Brain pericyte (primary cell): ENCODE measurements at regions not wholly inside any gene's neighbourhood (a gene's known extent, or its start where the extent isn't known, plus 50 kb on each side); places are given as distances from the start of the nearest gene placed in this dataset.
"Not testable (repeated sequence)": the region's sequence is repeated elsewhere in the genome, so short reads cannot be mapped to it uniquely, and the experiment has no call there.

ENCODE experiments used
- DNase-seq: peaks from one replicate; pipeline ENCODE4 v3.0.0-alpha.2; 2012; ENCODE audit warnings: low read depth, low spot score

DNA sequence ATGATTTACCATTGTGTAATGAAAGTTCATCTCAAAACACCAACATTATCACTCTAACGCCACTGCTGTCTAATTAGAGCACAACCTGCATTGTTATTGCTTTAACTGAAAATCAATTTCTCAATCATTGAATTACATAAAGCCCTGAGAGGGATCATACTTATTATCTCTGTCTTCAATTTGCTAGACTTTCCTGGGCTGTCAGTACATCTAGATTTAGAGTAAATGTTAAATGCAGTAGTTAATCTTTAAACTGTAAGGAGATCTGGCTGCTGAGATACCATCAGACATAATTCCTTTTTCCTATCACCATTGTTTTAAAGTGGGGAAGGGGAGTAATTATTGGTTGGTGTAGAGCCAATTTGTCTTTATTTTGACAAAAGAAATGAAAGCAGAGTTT, 1995.1 kb downstream of the MRPL39 start:
- no peak for DNase-seq

DNA sequence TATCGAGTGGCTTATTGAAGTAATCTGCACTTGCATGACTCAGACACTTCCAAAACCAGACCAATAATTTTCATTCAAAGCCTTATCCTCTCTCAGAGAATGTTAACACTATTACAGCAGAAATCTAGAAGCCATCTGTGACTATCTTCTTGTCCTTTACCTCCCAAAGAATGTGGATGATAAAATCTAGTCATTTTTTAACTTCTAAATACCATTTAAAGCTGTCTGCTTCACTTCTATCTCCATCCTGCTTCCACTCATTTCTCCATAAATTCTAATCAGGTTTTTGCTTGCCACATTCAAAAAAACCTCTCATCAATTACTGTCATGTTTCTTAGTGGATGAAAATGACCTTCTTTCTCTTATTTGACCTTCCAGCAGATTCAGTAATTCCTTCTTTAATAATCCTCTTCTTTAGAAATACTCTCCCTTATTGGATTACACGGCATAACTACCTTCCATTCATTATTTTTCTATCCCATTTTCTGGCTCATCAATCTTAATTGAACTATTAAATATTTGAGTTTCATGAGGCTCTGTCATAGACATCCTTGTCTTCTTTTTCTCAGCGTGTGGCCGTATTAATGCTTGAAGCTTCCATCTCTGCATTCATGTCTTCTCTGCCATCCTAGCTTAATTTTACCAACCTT, 1999.4 kb downstream of the MRPL39 start:
- DNase-seq: no peak

DNA sequence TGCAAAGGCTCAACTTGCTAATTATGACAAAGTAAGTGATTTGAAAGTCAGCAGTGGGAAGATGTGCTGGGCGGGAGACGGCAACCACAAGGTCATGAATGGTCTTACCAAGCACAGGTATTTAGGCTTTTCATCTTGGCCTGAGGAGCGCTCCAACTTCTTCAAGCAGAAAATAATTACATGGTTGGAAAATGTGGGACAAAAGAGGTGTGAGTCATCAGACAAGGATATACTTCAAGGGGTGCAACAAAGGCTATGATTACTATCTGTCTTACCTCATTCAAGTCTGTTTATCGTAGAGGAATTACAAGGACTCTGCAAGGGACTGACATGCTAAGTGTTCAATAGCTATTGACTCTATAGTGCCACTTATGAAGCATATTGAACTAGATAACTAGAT, 2005.7 kb downstream of the MRPL39 start:
- no peak for DNase-seq

DNA sequence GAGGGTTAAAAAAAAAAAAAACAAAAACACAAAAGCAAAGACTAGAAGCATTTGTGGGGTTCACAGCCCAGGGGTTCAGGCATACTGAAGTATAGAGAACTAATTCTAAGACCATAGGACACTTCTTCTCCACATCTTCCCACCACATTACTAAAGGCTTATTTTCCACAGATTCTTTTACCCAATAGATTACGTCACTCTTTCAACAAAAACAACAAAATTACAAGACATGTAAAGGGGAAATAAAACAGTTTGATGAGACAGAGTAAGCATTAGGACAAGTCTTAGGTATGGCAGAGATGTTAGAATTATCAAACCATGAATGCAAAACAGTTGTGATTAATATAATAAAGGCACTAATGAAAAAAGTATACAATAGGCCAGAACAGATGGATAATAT, 2013.7 kb downstream of the MRPL39 start:
- no peak for DNase-seq

DNA sequence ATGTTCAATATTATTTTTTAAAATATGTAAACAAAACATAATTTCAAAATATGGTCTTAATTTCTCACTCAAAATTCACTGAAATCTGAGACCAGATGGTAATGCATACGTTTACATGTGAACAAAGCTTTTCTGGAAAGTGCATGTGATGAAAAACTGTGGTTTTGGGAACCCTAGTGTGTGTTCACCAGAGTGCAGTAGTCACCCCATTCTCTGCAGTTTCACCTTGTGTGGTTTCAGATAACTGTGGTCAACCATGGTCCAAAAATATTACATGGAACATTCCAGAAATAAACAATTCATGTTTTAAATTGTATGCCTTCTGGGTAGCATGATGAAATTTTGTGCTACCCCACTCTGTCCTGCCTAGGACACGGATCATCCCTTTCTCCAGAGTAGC, 2021.9 kb downstream of the MRPL39 start:
- no peak for DNase-seq

DNA sequence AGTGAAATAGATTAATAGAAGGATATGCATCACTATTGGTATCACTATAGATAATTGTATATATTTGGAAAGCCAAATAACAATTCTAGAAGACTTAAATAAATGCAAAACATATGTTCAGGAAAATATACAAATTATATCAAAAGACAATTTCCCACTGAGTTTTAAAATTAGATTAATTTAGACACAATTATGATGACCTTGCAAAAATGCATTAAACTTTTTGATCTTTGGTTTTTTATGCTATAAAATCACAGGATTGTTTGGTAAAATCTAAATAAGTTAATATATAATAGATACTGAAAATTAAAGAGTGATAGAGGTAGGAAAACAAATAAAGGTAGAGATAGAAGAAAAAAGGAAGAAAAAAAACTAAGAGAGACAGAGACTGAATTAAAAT, 2027.7 kb downstream of the MRPL39 start:
- no peak for DNase-seq

DNA sequence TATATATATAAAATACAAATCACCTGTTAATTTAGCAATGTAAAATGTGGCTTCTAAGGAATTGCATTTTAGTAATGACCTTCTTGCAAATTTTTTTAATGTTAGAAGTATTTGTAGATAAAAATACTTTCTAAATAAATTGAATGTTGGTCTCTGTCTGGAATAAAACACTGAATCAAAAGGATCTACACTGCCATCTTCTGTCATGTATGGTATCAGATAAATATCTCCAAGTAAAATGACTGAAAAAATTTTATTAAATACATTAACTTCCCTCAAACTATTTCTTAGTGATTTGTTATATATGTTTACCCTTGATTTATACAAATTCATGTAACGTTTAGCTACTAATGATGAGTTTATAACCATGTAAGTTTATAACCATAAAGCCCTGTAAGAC, 2029.3 kb downstream of the MRPL39 start:
- DNase-seq: no peak

DNA sequence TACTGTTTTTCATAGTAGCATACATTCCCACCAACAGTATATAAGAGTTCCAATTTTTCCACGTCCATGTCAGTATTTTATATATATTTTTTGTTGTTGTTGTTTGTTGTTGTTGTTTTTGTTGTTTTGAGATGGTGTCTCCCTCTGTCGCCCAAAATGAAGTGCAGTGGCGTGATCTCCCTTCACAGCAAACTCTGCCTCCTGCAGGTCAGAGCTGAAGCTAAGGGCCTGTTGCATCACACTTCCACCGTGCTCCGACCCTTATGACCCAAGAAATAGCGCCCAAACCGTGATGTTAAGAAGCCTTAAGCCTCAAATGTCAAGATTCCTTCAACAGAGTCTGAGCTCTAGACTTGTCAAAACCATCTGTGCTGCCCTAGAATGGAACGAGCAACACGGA, 2032.3 kb downstream of the MRPL39 start:
- DNase-seq: no peak

DNA sequence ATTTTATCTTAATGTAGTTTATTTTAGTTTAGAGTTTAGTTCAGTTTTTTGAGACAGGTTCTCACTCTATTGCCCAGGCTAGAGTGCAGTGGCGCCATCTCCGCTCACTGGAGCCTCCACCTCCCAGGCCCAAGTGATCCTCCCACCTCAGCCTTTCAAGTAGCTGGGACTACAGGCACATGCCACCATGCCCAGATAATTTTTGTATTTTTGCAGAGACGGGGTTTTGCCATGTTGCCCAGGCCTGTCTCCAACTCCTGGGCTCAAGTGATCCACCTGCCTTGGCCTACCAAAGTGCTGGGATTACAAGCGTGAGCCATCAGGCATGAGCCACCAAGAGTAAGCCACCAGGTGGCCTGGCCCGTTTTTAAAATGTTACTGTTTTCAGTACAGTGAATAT, 2058.4 kb downstream of the MRPL39 start:
- DNase-seq: not testable (repeated sequence)

DNA sequence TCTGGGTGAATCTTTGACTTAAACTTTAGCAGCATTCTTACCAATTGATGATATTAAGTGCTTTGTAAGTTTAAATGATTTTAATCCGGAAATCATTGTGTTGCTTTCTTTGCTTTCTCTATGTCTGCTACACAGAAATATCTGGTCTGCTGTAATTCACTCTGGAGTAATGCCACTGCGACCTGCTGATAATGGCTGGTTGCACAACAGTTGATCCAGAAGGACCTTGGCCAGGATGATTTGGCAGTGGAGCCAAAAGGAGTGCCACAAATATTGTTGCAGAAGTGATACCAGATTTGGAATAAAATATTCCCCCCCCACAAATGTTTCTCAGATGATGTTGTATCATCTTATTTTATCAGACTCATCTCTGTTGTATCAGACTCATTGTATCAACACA, 2063.9 kb downstream of the MRPL39 start:
- DNase-seq: no peak

DNA sequence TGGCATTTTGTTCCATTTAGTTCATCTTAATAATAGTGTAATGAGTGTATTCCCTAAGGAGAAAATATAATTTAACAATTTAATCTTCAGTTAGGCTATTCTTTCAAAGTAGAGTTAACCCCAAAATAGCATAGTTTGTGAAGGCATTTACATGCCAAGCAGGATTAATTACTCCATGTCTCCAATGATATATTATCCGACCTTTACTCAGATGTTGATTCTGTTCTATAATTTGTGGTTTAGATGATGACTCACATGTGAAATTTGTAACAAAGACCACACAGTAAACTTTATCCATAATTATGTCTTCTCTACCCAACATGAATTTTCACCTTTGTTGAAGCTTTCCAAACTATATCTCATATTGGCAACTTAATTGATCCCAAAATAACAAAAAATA, 2065.2 kb downstream of the MRPL39 start:
- no peak for DNase-seq

DNA sequence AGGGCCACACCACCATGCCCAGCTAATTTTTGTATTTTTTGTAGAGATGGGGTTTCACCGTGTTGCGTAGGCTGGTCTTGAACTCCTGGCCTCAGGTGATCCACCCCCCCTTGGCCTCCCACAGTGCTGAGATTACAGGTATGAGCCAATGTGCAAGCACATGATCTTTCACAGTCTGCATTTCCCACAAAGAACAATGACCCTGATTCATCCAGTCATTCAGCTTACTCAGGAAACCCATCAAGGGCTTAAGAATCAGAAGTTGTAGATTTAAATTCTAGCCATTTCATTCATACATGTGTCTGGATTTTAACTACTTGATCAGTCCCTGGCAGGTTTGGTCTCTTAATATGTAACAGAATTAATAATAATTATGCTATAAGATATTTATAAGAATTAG, 2065.7 kb downstream of the MRPL39 start:
- DNase-seq: no peak

DNA sequence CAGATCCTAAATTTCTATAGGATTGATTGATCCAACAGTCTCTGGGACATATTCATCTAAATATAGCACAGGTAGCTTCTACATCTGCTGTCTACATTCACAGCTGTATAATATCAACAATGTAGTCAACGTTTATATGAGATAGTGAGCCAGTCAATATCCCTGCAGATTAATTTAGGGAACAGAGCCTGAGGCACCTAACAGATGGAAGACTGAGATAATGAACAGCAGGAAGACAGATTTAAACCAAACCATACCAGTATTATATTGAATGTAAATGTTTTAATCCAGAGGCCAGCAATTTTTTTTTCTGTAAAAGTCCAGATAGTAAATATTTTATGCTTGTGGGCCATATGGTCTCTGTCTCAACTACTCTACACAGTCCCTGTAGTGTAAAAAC, 2072.4 kb downstream of the MRPL39 start:
- DNase-seq: no peak

DNA sequence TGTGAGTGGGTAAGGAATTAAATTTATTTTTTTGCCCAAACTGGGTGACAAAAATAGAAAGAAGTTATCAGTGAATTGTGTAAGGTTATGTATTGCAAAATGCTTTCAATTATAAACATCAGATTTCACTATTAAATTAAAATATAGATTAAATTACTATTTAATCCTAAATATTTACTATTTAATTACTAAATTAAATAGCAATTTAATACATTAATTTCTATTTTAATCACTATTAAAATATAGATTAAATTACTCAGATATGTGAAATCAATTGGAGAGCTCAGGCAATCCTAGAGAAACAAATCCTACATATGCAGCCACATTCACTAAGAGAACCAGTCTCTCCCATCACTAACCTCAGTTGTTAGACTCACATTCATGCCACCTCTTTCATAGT, 2075.8 kb downstream of the MRPL39 start:
- DNase-seq: no peak

DNA sequence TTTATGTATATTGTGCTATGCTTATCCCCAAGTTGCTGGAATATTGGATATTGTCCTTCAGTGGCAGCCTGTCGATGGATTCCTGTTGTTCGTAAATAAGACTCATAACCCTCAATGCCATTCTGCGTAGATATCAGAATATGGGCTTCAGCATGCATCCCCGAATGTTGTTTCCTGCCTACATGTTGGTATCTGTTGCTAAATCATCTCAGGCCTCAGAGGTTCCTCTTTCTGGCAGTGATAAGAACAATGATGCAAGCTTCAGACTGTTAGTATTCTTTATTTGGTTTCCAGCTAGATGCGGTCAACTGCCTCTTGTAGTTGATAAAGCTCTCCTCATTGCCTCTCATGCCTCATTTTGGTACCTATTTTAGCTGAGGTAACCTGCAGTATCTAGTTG, 2082.6 kb downstream of the MRPL39 start:
- no peak for DNase-seq

DNA sequence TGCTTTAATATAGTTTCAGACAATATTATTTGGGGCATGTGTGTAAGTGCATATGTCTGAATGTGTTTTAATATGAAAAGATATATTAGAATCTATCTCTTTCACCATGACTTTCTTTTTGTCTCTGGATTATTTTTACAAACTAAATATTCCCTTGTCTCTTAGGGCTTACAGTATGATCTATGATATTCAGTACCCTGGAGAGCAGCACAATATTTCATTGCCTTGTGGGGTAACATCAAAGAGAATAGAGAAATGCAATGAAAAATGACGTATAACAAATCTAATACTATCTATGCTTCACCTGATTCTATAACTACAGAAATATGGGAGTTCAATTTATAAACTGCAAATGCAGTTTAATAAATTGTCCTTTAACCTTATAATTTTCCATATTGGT, 2084.5 kb downstream of the MRPL39 start:
- no peak for DNase-seq

DNA sequence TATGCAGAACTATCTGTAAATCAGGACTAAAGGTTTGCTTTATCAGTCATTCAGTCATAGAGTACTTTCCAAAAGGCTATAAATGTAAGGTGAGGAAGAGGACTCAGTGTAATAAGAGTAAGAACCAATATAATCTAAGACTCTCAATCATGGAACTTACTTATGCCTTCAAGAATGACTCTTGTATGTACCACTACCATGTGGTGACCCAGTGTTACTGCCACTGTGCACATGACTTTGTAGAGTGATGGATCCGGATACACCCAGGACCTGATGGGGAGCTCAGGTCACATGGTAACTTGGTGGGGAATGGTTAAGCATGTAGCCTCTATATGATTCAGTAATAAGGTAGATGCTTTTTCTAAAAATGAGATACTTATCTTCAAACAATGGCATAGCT, 2099.8 kb downstream of the MRPL39 start:
- no peak for DNase-seq

DNA sequence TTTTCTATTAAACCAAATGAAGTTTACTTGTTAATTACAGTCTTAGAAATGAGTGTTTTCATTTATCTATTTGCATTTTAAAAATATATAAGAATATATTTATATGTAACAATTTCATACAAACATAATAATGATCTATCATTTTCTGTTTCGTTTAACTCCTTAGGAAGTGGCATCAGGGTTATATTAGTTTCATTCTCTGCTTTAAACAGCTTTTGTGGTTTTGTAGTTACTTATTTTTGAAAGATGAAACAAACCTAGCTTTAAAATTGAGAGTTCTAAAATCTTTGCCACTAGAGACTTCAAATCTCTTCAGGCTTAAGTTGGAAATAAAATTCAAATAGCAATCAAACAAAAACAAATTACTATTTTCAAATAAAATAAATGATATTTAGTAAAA, 2110.6 kb downstream of the MRPL39 start:
- no peak for DNase-seq

DNA sequence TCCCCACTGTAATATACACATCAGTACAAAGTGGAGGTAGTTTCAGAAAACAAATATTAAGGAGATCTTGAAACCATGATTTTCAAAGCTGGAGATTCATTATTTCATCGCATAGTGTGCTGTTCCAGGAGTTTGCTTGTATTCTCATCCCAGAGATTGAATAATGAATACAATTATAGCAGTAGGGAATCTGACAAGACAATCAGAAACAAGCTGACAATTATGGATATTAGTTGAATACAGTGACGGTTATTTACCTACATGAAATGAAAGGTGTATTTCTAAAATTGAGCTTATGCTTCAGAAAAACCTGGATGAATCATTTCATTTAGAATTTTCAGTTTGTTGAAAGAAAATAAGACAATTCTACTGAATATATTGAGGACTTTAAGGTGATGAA, 2119.0 kb downstream of the MRPL39 start:
- no peak for DNase-seq

DNA sequence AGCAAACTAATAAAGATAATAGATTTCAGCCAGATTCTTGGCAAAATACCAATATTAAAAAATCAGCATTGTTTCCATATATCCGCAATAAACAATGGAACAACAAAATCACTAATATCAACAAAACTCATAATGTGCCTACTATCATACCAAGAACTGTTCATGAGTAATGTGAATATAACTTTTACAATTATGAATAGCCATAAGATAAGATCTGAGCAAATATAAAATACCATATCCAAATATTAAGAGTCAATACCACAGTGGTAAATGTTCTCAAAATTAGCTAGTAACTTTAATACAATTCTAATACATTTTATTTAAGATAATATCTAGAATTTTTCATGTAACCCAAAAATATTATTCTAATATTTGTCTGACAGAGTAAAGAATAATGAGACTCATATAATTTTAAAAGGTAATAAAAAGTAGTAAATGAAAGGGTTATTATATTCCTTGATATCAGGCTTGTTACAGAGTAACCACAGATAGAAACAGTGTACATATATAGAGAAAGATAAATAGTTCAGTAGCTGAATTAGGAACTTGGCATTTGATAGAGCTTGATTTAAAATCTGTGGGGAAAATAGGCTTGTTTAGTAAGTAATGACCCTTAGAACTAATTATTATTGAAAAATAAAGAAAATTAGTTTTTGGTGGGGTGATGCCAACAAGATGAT, 2126.6 kb downstream of the MRPL39 start:
- DNase-seq: no peak

DNA sequence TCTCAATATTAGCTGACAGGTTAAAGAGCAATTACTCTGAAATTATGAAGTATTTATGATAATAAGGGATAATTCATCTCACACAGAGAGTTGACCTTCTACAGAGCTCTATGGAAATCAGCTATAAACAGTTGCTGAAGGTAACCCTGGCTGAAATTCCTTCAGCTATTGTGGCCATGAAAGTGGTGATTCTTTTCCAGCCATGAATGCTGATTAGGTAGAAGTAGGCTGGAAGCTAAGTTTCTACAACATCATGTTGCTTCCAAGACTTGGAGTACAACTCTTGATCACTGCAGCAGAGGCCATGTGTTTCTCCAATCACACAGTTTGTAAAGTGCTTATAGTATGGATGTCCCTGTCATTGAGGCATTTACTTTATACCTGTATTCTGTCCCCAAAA, 2128.9 kb downstream of the MRPL39 start:
- no peak for DNase-seq

DNA sequence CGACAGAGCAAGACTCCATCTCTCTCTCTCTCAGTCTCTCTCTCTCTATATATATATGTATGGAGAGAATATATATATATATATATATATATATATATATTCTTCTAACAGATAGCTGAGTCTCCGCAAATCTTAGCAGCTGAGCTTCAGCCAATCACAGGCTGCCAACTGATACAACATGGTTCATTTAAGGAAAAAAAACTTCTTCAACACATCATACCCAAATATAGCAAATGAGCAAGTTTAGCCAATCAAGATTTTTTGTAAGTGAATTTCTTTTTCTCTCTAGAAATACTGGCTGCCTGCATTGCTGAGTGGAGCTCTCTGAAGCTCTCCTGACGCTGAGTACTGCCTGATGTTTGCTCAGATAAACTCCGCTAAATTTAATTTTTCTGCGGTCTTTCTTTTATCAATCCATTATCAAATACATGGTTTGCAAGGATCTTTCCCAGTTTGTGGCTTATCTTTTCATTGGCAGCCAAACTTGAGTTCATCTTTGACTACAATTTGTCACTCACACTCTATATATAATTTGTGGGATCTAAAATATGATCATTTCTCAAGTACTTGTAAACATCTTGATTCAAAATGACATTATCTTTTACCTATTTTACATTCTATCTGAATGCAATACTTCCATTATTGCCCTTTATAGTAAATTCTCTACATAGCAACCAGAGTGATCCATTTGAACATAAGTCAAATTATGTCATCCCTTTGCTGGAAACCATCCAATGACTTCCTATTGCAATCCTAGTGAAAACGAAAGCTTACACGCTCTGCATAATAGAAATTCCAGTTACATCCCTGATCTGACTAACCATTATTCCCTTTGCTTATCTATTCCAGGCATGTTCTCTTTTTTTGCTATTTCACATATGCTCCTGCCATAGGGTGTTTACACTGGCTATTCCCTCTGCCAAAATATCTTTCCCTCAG, 2131.7 kb downstream of the MRPL39 start:
- DNase-seq: no peak

DNA sequence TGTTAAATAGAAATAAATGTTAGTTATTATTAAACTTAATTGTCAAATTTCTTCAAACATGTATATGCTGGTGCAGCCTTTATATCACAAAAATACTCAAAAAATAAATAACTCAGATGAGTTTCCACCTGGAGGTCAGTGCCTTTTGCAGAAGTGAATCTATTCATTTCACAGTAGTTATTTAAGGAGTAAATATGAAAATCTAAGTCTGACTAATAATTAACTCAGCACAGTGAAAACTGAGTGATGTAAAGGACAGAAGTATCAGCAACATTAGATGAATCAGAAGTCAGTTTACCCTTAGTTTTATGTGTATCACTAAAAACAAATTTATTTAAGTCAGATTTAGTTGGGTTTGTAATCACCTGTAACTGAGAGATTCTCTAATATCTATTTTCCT, 2135.4 kb downstream of the MRPL39 start:
- no peak for DNase-seq
